ENCODE measurements at regions not wholly inside any gene's neighbourhood (a gene's known extent, or its start where the extent isn't known, plus 50 kb on each side); places are given as distances from the start of the nearest gene placed in this dataset.
"Not testable (repeated sequence)": the region's sequence is repeated elsewhere in the genome, so short reads cannot be mapped to it uniquely, and the experiment has no call there.

- TF ChIP-seq CTCF (conservative IDR thresholded peaks at IDR 0.05): no peak
- H3K27ac Mint-ChIP-seq: no peak overlapping the region
- no peak overlapping the region for H3K4me3 Mint-ChIP-seq
- no peaks in the 10 kb centered on the region for H3K36me3 Mint-ChIP-seq
- no peaks in the 10 kb centered on the region for H3K27me3 Mint-ChIP-seq
- DNase-seq (ENCODE audit: extremely low spot score, unreplicated experiment): no peak
- H3K4me1 Mint-ChIP-seq (ENCODE audit: unreplicated experiment): peaks cover 9% of the 10 kb centered on the region
- no peaks in the 10 kb centered on the region for H3K9me3 Mint-ChIP-seq
Measured at GRCh38 chr18:61637905-61638595, 254.8 kb downstream of the RNF152 start.

GRCh38 chr18:61637319-61637718 lies 255.5 kb downstream of the RNF152 start:
- DNase-seq (ENCODE audit: extremely low spot score, unreplicated experiment): no peak
- Mint-ChIP-seq H3K36me3 (no peaks in the 10 kb centered on the region), H3K4me3 (no peak overlapping the region), H3K9me3 (no peaks in the 10 kb centered on the region), H3K4me1 (ENCODE audit: unreplicated experiment) (peaks cover 9% of the 10 kb centered on the region), H3K27me3 (no peaks in the 10 kb centered on the region), H3K27ac (no peak overlapping the region)
- no peak for TF ChIP-seq CTCF (conservative IDR thresholded peaks at IDR 0.05)

- no peaks in the 10 kb centered on the region for H3K27me3 Mint-ChIP-seq
Measured at GRCh38 chr18:61635901-61636528, 256.8 kb downstream of the RNF152 start.

GRCh38 chr18:61628085-61628484 lies 264.7 kb downstream of the RNF152 start:
- no peak for TF ChIP-seq CTCF (conservative IDR thresholded peaks at IDR 0.05)
- H3K27ac Mint-ChIP-seq: no peak overlapping the region

More at GRCh38 chr18:61635901-61636528, 256.8 kb downstream of the RNF152 start:
- DNase-seq (ENCODE audit: extremely low spot score, unreplicated experiment): no peak
- H3K4me3 Mint-ChIP-seq: peak overlapping the region; percentile 5
- peak; percentile 85 for TF ChIP-seq CTCF (conservative IDR thresholded peaks at IDR 0.05)
- H3K27ac Mint-ChIP-seq: peak overlapping the region; percentile 50
- H3K9me3 Mint-ChIP-seq: no peaks in the 10 kb centered on the region
- peaks cover 9% of the 10 kb centered on the region for H3K4me1 Mint-ChIP-seq (ENCODE audit: unreplicated experiment)
- H3K36me3 Mint-ChIP-seq: no peaks in the 10 kb centered on the region

GRCh38 chr18:61624631-61625030 lies 268.2 kb downstream of the RNF152 start:
- H3K9me3 Mint-ChIP-seq: peaks cover 18% of the 10 kb centered on the region
- H3K4me3 Mint-ChIP-seq; H3K4me1 Mint-ChIP-seq (ENCODE audit: unreplicated experiment); H3K27me3 Mint-ChIP-seq; H3K36me3 Mint-ChIP-seq; H3K27ac Mint-ChIP-seq; DNase-seq (ENCODE audit: extremely low spot score, unreplicated experiment): not testable (repeated sequence)

More at GRCh38 chr18:61628085-61628484, 264.7 kb downstream of the RNF152 start:
- peaks cover 4% of the 10 kb centered on the region for H3K36me3 Mint-ChIP-seq
- DNase-seq (ENCODE audit: extremely low spot score, unreplicated experiment): no peak
- H3K9me3 Mint-ChIP-seq: peaks cover 13% of the 10 kb centered on the region
- no peaks in the 10 kb centered on the region for H3K4me1 Mint-ChIP-seq (ENCODE audit: unreplicated experiment)
- H3K27me3 Mint-ChIP-seq: no peaks in the 10 kb centered on the region
- H3K4me3 Mint-ChIP-seq: no peak overlapping the region

GRCh38 chr18:61619783-61620182 lies 273.0 kb downstream of the RNF152 start:
- Mint-ChIP-seq H3K27ac (no peak overlapping the region), H3K36me3 (no peaks in the 10 kb centered on the region)
- no peak for DNase-seq (ENCODE audit: extremely low spot score, unreplicated experiment)

More at GRCh38 chr18:61619783-61620182, 273.0 kb downstream of the RNF152 start:
- Mint-ChIP-seq H3K4me1 (ENCODE audit: unreplicated experiment) (no peaks in the 10 kb centered on the region), H3K9me3 (peaks cover 21% of the 10 kb centered on the region), H3K27me3 (no peaks in the 10 kb centered on the region), H3K4me3 (no peak overlapping the region)
- no peak for TF ChIP-seq CTCF (conservative IDR thresholded peaks at IDR 0.05)

Data from type B pancreatic cell (in vitro differentiated cells).